Tibial nerve (tissue), 4 donors: ENCODE measurements at regions not wholly inside any gene's neighbourhood (a gene's known extent, or its start where the extent isn't known, plus 50 kb on each side); places are given as distances from the start of the nearest gene placed in this dataset.

Experiments used
- DNase-seq, 2 donors: peaks; one replicate each; pipeline ENCODE4 v3.0.0-alpha.2; 2019; ENCODE audit warnings: low spot score in 2 of 2
- H3K27ac ChIP-seq, 4 donors: fragments of 200-600 bp; sonication (generic) in 3 of 4; one replicate each; pipeline ENCODE4 v1.5.1; 2017 to 2019; ENCODE audit warnings: mild to moderate bottlenecking in 1 of 4
- H3K27me3 ChIP-seq, 2 donors: fragments of 200-600 bp; sonication (generic) in 1 of 2; one replicate each; pipeline versions ENCODE4 v1.5.1 to v1.6.0; 2017 to 2019
- H3K36me3 ChIP-seq, 3 donors: fragments of 200-600 bp; sonication (generic); one replicate each; pipeline ENCODE4 v1.5.1; 2018 to 2019
- H3K4me1 ChIP-seq, 4 donors: fragments of 200-600 bp; sonication (generic) in 3 of 4; one replicate each; pipeline ENCODE4 v1.5.1; 2017 to 2019
- H3K4me3 ChIP-seq, 4 donors: fragments of 200-600 bp; sonication (generic) in 3 of 4; one replicate each; pipeline ENCODE4 v1.5.1; 2017 to 2019; ENCODE audit warnings: mild to moderate bottlenecking in 1 of 4, moderate library complexity in 1 of 4
- H3K9me3 ChIP-seq, 4 donors: fragments of 200-600 bp; sonication (generic) in 3 of 4; one replicate each; pipeline ENCODE4 v1.5.1; 2017 to 2019
- CTCF ChIP-seq, 5 experiments: fragments of 200-600 bp in 3 of 5; fragments of 450-650 bp in 2 of 5; sonication (generic) in 3 of 5; IDR thresholded peaks; one replicate each; pipeline ENCODE4 v1.5.1; 2016 to 2019; ENCODE audit warnings: antibody characterized with exemption in 5 of 5, mild to moderate bottlenecking in 3 of 5, moderate library complexity in 2 of 5
- EP300 ChIP-seq, 2 donors: sonication (generic); formaldehyde crosslinking; IDR thresholded peaks; one replicate each; pipeline ENCODE4 v1.6.1; 2017; ENCODE audit warnings: antibody characterized with exemption in 2 of 2, mild to moderate bottlenecking in 1 of 2
- POLR2A ChIP-seq, 2 donors: fragments of 450-650 bp; IDR thresholded peaks; one replicate each; pipeline ENCODE4 v1.6.1; 2017; ENCODE audit warnings: antibody characterized with exemption in 2 of 2, mild to moderate bottlenecking in 2 of 2, moderate library complexity in 2 of 2
- WGBS, 2 donors: methylation state at CpG; one replicate each; pipeline ENCODE4 v1.1.5; 2018; 5-methylcytosine and 5-hydroxymethylcytosine counted together

GRCh38 chr9:38274800-38275199, 117.7 kb upstream of the ALDH1B1 start:
- H3K9me3 ChIP-seq: peaks cover 0 to 6% (median 0%) of the 10 kb centered on the region in 4 donors
- no peak for TF ChIP-seq CTCF (IDR thresholded peaks at IDR 0.05)
- TF ChIP-seq EP300 (IDR thresholded peaks at IDR 0.05): no peak
- TF ChIP-seq POLR2A (IDR thresholded peaks at IDR 0.05): no peak
- no peak overlapping the region for H3K4me3 ChIP-seq
- DNase-seq: no peak
- WGBS, 2 donors: 41 to 61% methylated on average over 4 of the region's 4 CpGs
- no peaks in the 10 kb centered on the region for H3K4me1 ChIP-seq
- H3K36me3 ChIP-seq: no peaks in the 10 kb centered on the region
- H3K27ac ChIP-seq: no peak overlapping the region
- H3K27me3 ChIP-seq: no peaks in the 10 kb centered on the region

- Histone ChIP-seq H3K9me3 (peaks cover 0 to 6% (median 0%) of the 10 kb centered on the region in 4 donors), H3K27ac (no peak overlapping the region), H3K27me3 (no peaks in the 10 kb centered on the region), H3K4me3 (no peak overlapping the region), H3K4me1 (no peaks in the 10 kb centered on the region), H3K36me3 (no peaks in the 10 kb centered on the region)
- TF ChIP-seq POLR2A (IDR thresholded peaks at IDR 0.05) (no peak), CTCF (IDR thresholded peaks at IDR 0.05) (no peak), EP300 (IDR thresholded peaks at IDR 0.05) (no peak)
- no peak for DNase-seq
- 78 to 87% methylated on average over 1 of the region's 1 CpG for whole genome bisulfite sequencing, 2 donors
Measured at GRCh38 chr9:38272710-38273109, 119.8 kb upstream of the ALDH1B1 start.

- no peaks in the 10 kb centered on the region for H3K4me1 ChIP-seq
- 82 to 87% methylated on average over 3 of the region's 3 CpGs for whole genome bisulfite sequencing, 2 donors
- H3K36me3 ChIP-seq: no peaks in the 10 kb centered on the region
- no peak for DNase-seq
- peaks cover 0 to 9% (median 0%) of the 10 kb centered on the region in 4 donors for H3K9me3 ChIP-seq
- no peak overlapping the region for H3K27ac ChIP-seq
- H3K27me3 ChIP-seq: no peaks in the 10 kb centered on the region
- no peak overlapping the region for H3K4me3 ChIP-seq
- no peak for TF ChIP-seq CTCF (IDR thresholded peaks at IDR 0.05)
- no peak for TF ChIP-seq POLR2A (IDR thresholded peaks at IDR 0.05)
- TF ChIP-seq EP300 (IDR thresholded peaks at IDR 0.05): no peak
Measured at GRCh38 chr9:38271666-38272241, 120.7 kb upstream of the ALDH1B1 start.

DNA sequence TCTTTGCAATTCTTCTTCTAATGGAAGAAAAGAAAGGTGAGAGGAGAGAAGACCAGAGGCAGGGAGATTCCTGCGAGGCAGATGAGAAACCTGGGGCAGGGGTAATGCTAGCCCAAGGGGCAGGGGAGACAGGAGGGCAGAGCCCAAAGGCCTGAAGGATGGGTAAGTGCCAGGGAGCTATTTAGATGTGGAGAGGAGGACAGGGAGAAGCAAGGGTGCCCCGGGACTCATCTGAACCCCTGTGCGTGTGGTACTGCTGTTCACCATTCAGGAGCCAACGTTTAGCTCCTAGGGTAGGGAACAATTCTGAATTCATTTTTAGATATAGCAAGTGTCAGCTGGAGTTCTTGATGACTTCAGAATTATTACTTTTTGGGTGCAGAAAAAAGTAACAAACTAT, 122.7 kb upstream of the ALDH1B1 start:
- H3K4me3 ChIP-seq: no peak overlapping the region
- H3K9me3 ChIP-seq: peaks cover 0 to 28% (median 0%) of the 10 kb centered on the region in 4 donors
- H3K4me1 ChIP-seq: no peaks in the 10 kb centered on the region
- no peaks in the 10 kb centered on the region for H3K36me3 ChIP-seq
- 63 to 74% methylated on average over 4 of the region's 4 CpGs for WGBS, 2 donors
- no peak for TF ChIP-seq CTCF (IDR thresholded peaks at IDR 0.05)
- no peak for TF ChIP-seq EP300 (IDR thresholded peaks at IDR 0.05)
- DNase-seq: no peak
- no peak overlapping the region for H3K27ac ChIP-seq
- no peaks in the 10 kb centered on the region for H3K27me3 ChIP-seq

- H3K4me1 ChIP-seq: no peaks in the 10 kb centered on the region
- no peaks in the 10 kb centered on the region for H3K36me3 ChIP-seq
- no peak overlapping the region for H3K27ac ChIP-seq
- H3K9me3 ChIP-seq: peaks cover 0 to 48% (median 0%) of the 10 kb centered on the region in 4 donors
- WGBS, 2 donors: 63 to 64% methylated on average over 1 of the region's 1 CpG
- DNase-seq: no peak
- H3K4me3 ChIP-seq: no peak overlapping the region
- TF ChIP-seq EP300 (IDR thresholded peaks at IDR 0.05) (no peak), CTCF (IDR thresholded peaks at IDR 0.05) (no peak), POLR2A (IDR thresholded peaks at IDR 0.05) (no peak)
- no peaks in the 10 kb centered on the region for H3K27me3 ChIP-seq
Measured at GRCh38 chr9:38263532-38263931, 129.0 kb upstream of the ALDH1B1 start.
